Testis (tissue), 2 donors: ENCODE measurements at regions not wholly inside any gene's neighbourhood (a gene's known extent, or its start where the extent isn't known, plus 50 kb on each side); places are given as distances from the start of the nearest gene placed in this dataset.

Experiments used
- POLR2A ChIP-seq: fragments of 450-650 bp; IDR thresholded peaks from one replicate; pipeline ENCODE4 v1.6.1; 2017; ENCODE audit warnings: antibody characterized with exemption, mild to moderate bottlenecking, moderate library complexity
- TF ChIP-seq, protein P1 (sequence below), 3 experiments: fragments of 450-650 bp in 2 of 3; fragments of 200-600 bp in 1 of 3; sonication (generic) in 1 of 3; IDR thresholded peaks; one replicate each; pipeline ENCODE4 v1.5.1; 2016 to 2019; ENCODE audit warnings: antibody characterized with exemption in 3 of 3, mild to moderate bottlenecking in 2 of 3, moderate library complexity in 1 of 3

DNA sequence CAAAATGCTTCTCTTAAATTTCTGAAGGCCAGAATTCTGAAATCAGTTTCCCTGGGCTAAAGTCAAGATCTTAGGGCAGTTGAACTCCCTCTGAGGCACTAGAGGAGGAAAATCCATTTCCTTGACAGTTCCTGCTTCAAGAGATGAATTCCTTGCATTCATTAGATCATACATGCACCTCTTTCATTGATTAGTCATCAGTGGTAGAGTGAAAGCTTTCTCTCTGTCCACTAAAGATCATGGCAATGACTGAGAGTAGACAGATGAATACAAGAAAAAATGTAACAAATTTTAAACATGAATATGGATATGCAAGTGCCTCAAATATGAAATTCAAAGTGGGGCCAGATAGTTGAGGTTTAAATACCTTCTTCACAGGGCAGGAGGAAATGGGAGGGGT lies 693.4 kb upstream of the TMEFF2 start:
- TF ChIP-seq, protein P1, sequence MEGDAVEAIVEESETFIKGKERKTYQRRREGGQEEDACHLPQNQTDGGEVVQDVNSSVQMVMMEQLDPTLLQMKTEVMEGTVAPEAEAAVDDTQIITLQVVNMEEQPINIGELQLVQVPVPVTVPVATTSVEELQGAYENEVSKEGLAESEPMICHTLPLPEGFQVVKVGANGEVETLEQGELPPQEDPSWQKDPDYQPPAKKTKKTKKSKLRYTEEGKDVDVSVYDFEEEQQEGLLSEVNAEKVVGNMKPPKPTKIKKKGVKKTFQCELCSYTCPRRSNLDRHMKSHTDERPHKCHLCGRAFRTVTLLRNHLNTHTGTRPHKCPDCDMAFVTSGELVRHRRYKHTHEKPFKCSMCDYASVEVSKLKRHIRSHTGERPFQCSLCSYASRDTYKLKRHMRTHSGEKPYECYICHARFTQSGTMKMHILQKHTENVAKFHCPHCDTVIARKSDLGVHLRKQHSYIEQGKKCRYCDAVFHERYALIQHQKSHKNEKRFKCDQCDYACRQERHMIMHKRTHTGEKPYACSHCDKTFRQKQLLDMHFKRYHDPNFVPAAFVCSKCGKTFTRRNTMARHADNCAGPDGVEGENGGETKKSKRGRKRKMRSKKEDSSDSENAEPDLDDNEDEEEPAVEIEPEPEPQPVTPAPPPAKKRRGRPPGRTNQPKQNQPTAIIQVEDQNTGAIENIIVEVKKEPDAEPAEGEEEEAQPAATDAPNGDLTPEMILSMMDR (IDR thresholded peaks at IDR 0.05): no peak
- no peak for TF ChIP-seq POLR2A
